ENCODE measurements at regions not wholly inside any gene's neighbourhood (a gene's known extent, or its start where the extent isn't known, plus 50 kb on each side); places are given as distances from the start of the nearest gene placed in this dataset.

- DNase-seq = no peak
Observed at GRCh38 chr10:21002091-21002878, 105.2 kb upstream of the NEBL start.

GRCh38 chr10:20999699-21000098 is 102.6 kb upstream of the NEBL start:
- DNase-seq = no peak

GRCh38 chr10:20998036-20998435 is 100.9 kb upstream of the NEBL start:
- no peak for DNase-seq

- DNase-seq = no peak
Observed at GRCh38 chr10:20995123-20995987, 98.2 kb upstream of the NEBL start.

- no peak for DNase-seq
Observed at GRCh38 chr10:20993830-20994527, 96.9 kb upstream of the NEBL start.

GRCh38 chr10:20993389-20993788 is 96.3 kb upstream of the NEBL start:
- no peak for DNase-seq

- no peak for DNase-seq
Observed at GRCh38 chr10:20991526-20991925, 94.4 kb upstream of the NEBL start.

- DNase-seq = no peak
Observed at GRCh38 chr10:20990604-20991003, 93.5 kb upstream of the NEBL start.

GRCh38 chr10:20988357-20988983 is 91.4 kb upstream of the NEBL start:
- no peak for DNase-seq

GRCh38 chr10:20986049-20986448 is 88.9 kb upstream of the NEBL start:
- no peak for DNase-seq

GRCh38 chr10:20984662-20985061 is 87.6 kb upstream of the NEBL start:
- no peak for DNase-seq

- DNase-seq = no peak
Observed at GRCh38 chr10:20981419-20981953, 84.4 kb upstream of the NEBL start.

GRCh38 chr10:20978617-20979016 is 81.5 kb upstream of the NEBL start:
- DNase-seq = no peak

GRCh38 chr10:20977300-20977699 is 80.2 kb upstream of the NEBL start:
- no peak for DNase-seq

- DNase-seq = no peak
Observed at GRCh38 chr10:20976891-20977290, 79.8 kb upstream of the NEBL start.

- DNase-seq = no peak
Observed at GRCh38 chr10:20976390-20976789, 79.3 kb upstream of the NEBL start.

- no peak for DNase-seq
Observed at GRCh38 chr10:20975236-20975635, 78.1 kb upstream of the NEBL start.

GRCh38 chr10:20972925-20973324 is 75.8 kb upstream of the NEBL start:
- DNase-seq = no peak

- no peak for DNase-seq
Observed at GRCh38 chr10:20971901-20972300, 74.8 kb upstream of the NEBL start.

- no peak for DNase-seq
Observed at GRCh38 chr10:20970708-20971107, 73.6 kb upstream of the NEBL start.

GRCh38 chr10:20970044-20970443 is 72.9 kb upstream of the NEBL start:
- no peak for DNase-seq

- no peak for DNase-seq
Observed at GRCh38 chr10:20966426-20966825, 69.3 kb upstream of the NEBL start.
